Mammary epithelial cell (primary cell): ENCODE measurements at regions not wholly inside any gene's neighbourhood (a gene's known extent, or its start where the extent isn't known, plus 50 kb on each side); places are given as distances from the start of the nearest gene placed in this dataset.

ENCODE experiments used
- CTCF ChIP-seq, 2 donors: IDR thresholded peaks in 1 of 2; conservative IDR thresholded peaks in 1 of 2; 2 replicates each; pipeline ENCODE4 v1.5.1; 2011 to 2012; ENCODE audit warnings: inconsistent platforms in 2 of 2, low read length in 2 of 2, mild to moderate bottlenecking in 2 of 2, control low read depth in 1 of 2, low read depth in 1 of 2; ENCODE audit not compliant: insufficient read depth in 1 of 2; ENCODE audit errors: extremely low read depth in 1 of 2
- EZH2 ChIP-seq: IDR thresholded peaks from 2 replicates; pipeline ENCODE4 v1.6.1; 2012; ENCODE audit warnings: low read length, inconsistent platforms, borderline replicate concordance

DNA sequence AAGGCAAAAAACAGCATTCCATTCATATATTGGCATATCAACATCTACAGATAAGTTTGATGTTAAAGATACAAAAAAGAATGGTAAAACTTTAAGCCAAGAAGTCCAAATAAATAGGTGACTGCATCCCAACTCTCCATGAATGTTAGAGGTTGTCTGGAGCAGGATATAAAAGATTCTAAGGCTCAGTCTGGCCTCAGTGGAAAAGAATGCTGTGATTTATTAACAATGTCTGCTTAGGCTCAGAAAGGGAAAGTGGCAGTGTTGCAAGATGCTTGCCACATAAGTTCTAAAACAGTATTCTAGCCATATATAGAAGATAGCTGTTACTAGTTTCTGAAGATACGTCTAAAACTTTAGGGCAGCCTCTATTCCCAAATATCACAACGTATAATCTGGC, 179.8 kb upstream of the NBEA start:
- TF ChIP-seq CTCF (conservative IDR thresholded peaks at IDR 0.05 in 1 of 2, IDR thresholded peaks at IDR 0.05 in 1 of 2; ENCODE audit: extremely low read depth in 1 of 2, insufficient read depth in 1 of 2, low read depth in 1 of 2, low read length in 2 of 2) (no peak), EZH2 (no peak)
